ENCODE measurements at regions not wholly inside any gene's neighbourhood (a gene's known extent, or its start where the extent isn't known, plus 50 kb on each side); places are given as distances from the start of the nearest gene placed in this dataset.

- no peak overlapping the region for H3K4me3 ChIP-seq
- no peaks in the 10 kb centered on the region for H3K9me3 ChIP-seq
- intact Hi-C loops (cut with DNase I) = no loop called here
- no peaks in the 10 kb centered on the region for H3K27me3 ChIP-seq
- no peaks in the 10 kb centered on the region for H3K4me1 ChIP-seq
- H3K27ac ChIP-seq = no peak overlapping the region
- ATAC-seq (no peak), DNase-seq (no peak)
- no peaks in the 10 kb centered on the region for H3K36me3 ChIP-seq
- TF ChIP-seq CTCF (IDR thresholded peaks at IDR 0.05) = no peak
Observed at GRCh38 chr13:79267560-79267959, 138.5 kb downstream of the RBM26 start.

GRCh38 chr13:79258489-79258888 lies 147.6 kb downstream of the RBM26 start:
- DNase-seq = no peak
- intact Hi-C loops (cut with DNase I) = no loop called here
- ATAC-seq = no peak
- H3K4me1 ChIP-seq = no peaks in the 10 kb centered on the region
- no peak overlapping the region for H3K4me3 ChIP-seq
- no peaks in the 10 kb centered on the region for H3K36me3 ChIP-seq
- H3K27me3 ChIP-seq = peaks cover 3% of the 10 kb centered on the region
- no peaks in the 10 kb centered on the region for H3K9me3 ChIP-seq
- H3K27ac ChIP-seq = no peak overlapping the region
- no peak for TF ChIP-seq CTCF (IDR thresholded peaks at IDR 0.05)

- no peaks in the 10 kb centered on the region for H3K9me3 ChIP-seq
- no peak for TF ChIP-seq CTCF (IDR thresholded peaks at IDR 0.05)
- no peaks in the 10 kb centered on the region for H3K27me3 ChIP-seq
- H3K4me3 ChIP-seq = no peak overlapping the region
- no peak for DNase-seq
- intact Hi-C loops (cut with DNase I) = no loop called here
- H3K27ac ChIP-seq = no peak overlapping the region
- H3K4me1 ChIP-seq = no peaks in the 10 kb centered on the region
- H3K36me3 ChIP-seq = no peaks in the 10 kb centered on the region
- ATAC-seq = no peak
Observed at GRCh38 chr13:79246578-79246949, 159.5 kb downstream of the RBM26 start.

GRCh38 chr13:79245937-79246577 lies 160.0 kb downstream of the RBM26 start:
- no peak for DNase-seq
- no peaks in the 10 kb centered on the region for H3K9me3 ChIP-seq
- H3K36me3 ChIP-seq = no peaks in the 10 kb centered on the region
- H3K27ac ChIP-seq = no peak overlapping the region
- H3K27me3 ChIP-seq = no peaks in the 10 kb centered on the region
- H3K4me1 ChIP-seq = no peaks in the 10 kb centered on the region
- no peak overlapping the region for H3K4me3 ChIP-seq
- ATAC-seq = no peak
- intact Hi-C loops (cut with DNase I) = no loop called here
- no peak for TF ChIP-seq CTCF (IDR thresholded peaks at IDR 0.05)

- no peaks in the 10 kb centered on the region for H3K27me3 ChIP-seq
- ATAC-seq = no peak
- no peaks in the 10 kb centered on the region for H3K4me1 ChIP-seq
- no peak for DNase-seq
- no peak overlapping the region for H3K4me3 ChIP-seq
- intact Hi-C loops (cut with DNase I) = no loop called here
- H3K27ac ChIP-seq = no peak overlapping the region
- TF ChIP-seq CTCF (IDR thresholded peaks at IDR 0.05) = no peak
- no peaks in the 10 kb centered on the region for H3K9me3 ChIP-seq
- H3K36me3 ChIP-seq = no peaks in the 10 kb centered on the region
Observed at GRCh38 chr13:79241697-79242096, 164.4 kb downstream of the RBM26 start.

GRCh38 chr13:79237981-79238380 lies 168.1 kb downstream of the RBM26 start:
- intact Hi-C loops (cut with DNase I) = no loop called here
- no peak overlapping the region for H3K27ac ChIP-seq
- H3K9me3 ChIP-seq = no peaks in the 10 kb centered on the region
- no peaks in the 10 kb centered on the region for H3K4me1 ChIP-seq
- no peaks in the 10 kb centered on the region for H3K27me3 ChIP-seq
- H3K4me3 ChIP-seq = no peak overlapping the region
- H3K36me3 ChIP-seq = no peaks in the 10 kb centered on the region
- DNase-seq (no peak), ATAC-seq (peak; percentile 75)
- no peak for TF ChIP-seq CTCF (IDR thresholded peaks at IDR 0.05)

Measured in upper lobe of right lung (tissue), 1 donor.